HG02973 (cell line): ENCODE measurements at regions not wholly inside any gene's neighbourhood (a gene's known extent, or its start where the extent isn't known, plus 50 kb on each side); places are given as distances from the start of the nearest gene placed in this dataset.
"Not testable (repeated sequence)": the region's sequence is repeated elsewhere in the genome, so short reads cannot be mapped to it uniquely, and the experiment has no call there.

ENCODE experiments used
- ATAC-seq: cut with Tn5 transposase; IDR thresholded peaks from one replicate; pipeline ENCODE4 v1.9.1; 2021; ENCODE audit warnings: moderate library complexity; ENCODE audit not compliant: unreplicated experiment

DNA sequence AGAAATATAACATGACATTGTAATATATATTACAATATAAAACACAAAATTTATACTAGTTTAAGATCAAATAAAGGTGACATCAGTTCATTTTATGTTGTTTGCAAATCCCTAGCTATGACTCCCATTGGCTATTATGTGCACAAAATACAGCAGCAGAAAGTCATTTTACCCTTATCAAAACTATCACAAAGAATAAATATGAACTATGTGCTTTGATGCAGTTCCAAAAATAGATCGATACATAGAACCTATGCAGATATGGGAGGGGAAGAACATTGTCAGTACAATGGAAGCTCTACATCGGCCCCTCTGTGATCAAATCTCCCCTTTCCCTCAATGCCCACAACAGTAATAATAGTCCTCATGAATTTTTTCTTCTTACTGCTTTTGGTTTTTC lies 1038.1 kb upstream of the PCDH20 start:
- no peak for ATAC-seq

DNA sequence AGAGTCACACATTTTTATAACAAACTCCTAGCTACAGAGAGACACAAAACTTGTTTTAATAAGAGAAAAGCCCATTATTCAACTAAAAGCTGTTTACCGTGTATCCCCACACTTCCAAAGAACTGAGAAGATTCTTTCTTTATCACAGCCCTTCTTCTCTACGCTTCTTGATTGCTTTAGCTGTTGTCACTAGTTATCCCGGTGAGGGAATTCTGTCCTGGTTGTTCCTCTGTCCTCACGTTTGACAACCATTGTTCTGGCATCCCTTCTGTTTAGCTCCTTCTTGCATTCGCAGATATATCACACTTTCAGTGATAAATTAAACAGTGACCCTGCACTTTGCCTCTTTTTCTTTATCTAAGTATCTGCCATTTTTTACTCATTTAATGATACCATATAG lies 1035.1 kb upstream of the PCDH20 start:
- ATAC-seq: no peak

DNA sequence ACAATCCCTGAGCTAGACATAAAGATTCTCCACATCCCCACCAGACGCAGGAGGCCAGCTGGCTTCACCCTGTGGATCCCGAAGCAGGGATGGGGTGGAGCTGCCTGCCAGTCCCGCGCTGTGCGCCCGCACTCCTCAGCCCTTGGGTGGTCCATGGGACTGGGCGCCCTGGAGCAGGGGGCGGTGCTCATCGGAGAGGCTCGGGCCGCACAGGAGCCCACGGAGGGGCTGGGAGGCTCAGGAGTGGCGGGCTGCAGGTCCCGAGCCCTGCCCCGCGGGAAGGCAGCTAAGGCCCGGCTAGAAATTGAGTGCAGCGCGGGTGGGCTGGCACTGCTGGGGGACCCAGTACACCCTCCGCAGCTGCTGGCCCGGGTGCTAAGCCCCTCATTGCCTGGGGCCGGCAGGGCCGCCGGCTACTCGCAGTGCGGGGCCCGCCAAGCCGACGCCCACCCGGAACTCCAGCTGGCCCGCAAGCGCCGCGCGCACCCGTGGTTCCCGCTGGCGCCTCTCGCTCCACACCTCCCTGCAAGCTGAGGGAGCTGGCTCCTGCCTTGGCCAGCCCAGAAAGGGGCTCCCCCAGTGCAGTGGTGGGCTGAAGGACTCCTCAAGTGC lies 1032.2 kb upstream of the PCDH20 start:
- ATAC-seq: not testable (repeated sequence)

DNA sequence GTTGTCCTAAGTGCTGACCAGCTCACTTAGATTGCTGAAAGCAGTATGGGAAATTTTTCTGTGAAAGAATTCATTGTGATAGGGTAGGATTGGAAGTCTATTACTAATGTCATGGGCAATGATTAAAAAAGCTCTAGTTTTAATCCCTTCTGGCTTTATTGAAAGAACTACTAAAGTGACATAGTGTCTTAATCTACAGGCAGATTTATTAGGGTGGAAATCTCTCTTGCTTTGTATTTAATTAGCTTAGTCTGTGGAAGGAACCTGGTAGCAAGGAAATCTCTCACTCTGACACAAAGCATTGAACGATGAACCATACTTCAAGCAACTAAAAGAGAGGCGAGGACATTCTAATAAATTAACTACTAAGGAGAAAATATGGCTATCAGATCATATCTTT lies 1029.2 kb upstream of the PCDH20 start:
- no peak for ATAC-seq

DNA sequence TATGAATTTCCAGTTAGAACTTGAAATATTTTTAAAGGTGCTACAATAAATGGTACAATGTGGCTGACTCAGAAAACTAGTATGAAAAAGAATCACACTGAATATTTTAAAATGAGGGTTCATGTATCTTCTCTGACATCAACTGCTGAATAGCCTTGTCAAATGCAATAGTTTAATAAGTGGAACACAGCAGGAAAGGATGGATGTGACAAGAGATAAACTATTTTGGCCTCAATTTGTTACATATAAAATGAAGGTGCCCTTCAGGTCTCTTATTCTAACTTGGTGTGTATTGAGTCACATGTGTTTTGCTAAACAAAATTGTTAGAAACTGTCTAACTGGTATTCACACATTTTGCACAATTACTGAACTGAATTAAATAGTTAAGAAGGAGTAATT lies 1018.4 kb upstream of the PCDH20 start:
- no peak for ATAC-seq

DNA sequence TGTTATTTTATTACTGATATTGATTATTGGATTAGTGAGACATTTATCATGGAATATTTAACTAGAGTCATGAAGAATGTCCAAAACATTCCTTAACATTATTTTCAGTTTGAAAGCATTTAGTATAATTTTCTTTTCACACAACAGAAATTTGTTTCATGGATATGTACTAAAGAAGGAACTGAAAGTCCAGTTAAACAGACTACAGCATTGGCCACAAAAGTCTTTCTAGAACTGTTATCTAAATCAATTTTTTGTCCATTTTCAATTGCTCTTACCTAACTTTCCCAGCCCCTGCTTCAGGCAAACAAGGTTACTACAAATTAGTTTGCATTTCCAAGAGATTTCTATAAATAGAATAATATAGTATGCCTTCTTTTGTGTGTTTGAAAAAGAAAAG lies 1018.0 kb upstream of the PCDH20 start:
- no peak for ATAC-seq

DNA sequence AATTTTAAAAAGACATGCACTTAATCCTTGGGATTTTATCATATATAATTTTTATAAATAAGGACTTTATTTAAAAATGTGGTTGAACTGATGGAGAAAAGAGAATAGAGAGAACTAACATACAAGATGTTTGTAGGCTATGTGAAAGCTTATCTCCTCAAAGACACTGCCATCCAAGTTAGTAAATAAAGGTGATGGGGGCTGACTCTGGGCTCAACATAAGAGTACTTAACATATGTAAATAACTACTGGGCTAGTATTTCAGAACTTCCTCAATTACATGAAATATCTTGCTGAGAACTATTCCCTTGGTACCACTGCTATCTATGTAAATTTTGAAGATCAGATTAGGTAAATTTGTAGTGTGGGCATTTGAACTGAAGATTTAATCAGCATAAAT lies 1017.3 kb upstream of the PCDH20 start:
- ATAC-seq: no peak

DNA sequence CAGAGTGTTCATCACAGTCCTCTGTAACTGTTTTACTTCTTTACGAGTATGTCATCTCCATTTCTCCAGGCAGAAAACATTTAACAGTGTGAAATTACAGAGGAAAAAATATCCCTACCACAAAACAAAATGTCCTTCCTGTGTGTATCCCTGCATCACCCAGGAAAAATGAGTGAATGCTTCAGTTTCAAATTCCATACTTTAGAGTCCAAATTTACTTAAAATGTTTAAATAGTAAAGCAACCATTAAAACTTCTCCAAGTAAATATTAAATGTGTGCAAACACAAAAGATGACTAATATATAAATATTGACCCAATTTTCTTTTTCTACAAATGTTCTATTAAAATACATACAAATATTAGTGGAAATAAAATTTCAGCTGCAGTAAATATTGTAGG lies 1016.6 kb upstream of the PCDH20 start:
- ATAC-seq: no peak

DNA sequence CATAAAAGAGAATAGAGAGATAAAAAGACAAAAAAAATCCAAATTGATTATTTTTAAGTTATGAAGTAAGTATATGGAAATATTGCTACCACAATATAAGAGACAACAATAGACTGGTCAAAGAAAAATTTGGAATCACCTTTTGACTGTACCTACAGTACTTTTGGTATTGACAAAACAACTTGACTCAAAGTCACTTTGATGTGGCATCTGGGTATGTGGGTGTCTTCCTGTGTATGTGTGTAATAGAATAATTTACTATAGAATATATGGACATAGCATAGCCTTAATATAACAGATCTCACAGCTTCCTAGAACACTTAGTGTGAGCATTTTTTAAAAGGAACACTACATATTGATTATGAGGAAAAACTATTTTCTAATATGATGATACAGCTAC lies 1016.2 kb upstream of the PCDH20 start:
- no peak for ATAC-seq

DNA sequence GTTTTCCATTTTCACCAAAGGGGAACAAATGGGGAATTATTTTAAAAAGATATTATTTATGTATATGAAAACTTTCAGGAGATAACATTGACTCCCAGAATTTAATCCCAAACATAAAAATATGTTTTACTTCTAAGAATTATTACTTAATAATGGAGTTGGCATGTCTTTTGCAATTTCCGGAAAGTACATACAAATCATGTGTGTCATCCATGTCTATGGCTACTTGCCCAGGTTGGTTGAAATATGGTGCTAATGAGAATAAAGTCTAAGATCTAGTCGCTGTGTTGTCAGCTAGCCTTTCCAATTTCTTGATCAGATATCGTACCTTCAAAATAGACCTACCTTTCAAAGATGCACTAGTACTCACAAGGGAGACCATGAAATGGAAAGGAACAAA lies 1003.2 kb upstream of the PCDH20 start:
- ATAC-seq: no peak

DNA sequence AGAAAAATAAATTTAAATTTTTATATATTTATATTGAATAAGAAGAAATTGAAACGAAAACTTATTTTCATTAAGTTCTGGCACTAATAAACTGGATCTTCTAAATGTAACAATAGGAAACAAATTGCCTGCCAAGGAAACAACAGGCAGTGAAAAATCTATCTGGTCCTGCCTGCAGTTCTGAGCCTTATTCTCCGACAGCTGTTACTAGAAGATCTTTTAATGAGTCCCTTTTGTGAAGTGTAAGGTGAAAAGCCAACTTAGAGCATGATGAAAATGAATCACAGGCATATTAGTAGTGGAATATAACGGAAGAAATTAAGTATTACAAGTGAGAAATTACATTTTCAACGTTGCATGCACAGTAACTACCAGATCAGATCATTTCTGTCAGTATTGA lies 1002.7 kb upstream of the PCDH20 start:
- ATAC-seq: no peak

DNA sequence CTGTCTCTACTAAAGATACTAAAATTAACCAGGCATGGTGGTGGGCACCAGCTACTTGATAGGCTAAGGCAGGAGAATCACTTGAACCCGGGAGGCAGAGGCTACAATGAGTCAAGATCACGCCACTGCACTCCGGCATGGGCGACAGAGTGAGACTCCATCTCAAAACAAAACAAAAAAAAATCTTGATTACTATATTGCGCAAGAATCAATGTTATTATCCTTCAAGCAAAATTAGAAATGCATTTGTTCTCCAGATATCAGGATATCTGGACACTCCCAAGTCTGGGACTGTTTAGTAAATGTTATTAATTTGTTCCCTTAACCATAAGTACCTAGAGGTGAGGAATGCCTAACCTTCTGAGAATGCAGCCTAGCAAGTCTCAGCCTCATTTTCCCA lies 992.2 kb upstream of the PCDH20 start:
- no peak for ATAC-seq

DNA sequence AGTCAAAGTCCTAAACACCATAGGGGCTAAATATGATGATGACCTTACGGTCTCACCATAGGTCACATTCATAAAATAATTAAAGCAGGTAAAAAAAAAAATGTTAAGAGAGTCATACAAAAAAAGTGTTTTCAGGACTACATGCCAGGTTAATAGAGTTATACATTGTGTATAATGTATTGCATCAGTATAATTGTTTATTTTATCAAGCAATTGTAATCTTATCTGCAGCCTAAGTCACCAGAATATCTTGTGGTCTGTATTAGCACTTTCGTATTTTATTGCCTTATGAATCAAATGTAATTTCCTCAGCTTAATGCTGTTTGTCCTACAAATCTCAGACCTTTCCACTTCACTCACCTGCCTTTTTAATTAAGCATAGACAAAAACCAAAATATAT lies 972.9 kb upstream of the PCDH20 start:
- ATAC-seq: no peak

DNA sequence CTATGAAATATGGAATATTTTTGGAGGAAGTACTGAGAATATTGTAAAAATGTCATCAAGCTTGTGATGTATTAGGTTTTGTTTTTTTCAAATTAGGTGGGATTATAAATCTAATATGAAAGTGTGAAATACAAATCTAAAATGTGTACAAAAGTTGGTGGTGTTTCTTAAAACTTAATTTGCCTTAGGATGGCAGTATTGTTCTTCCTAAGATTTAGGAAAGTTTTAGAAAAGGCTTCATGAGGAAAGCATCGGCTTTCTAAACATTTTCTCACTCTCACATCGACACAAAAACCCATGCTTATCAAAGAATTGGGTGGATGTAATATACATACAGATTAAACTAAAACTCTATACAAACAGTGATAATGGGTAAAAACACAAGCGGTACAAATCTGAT lies 972.0 kb upstream of the PCDH20 start:
- no peak for ATAC-seq

DNA sequence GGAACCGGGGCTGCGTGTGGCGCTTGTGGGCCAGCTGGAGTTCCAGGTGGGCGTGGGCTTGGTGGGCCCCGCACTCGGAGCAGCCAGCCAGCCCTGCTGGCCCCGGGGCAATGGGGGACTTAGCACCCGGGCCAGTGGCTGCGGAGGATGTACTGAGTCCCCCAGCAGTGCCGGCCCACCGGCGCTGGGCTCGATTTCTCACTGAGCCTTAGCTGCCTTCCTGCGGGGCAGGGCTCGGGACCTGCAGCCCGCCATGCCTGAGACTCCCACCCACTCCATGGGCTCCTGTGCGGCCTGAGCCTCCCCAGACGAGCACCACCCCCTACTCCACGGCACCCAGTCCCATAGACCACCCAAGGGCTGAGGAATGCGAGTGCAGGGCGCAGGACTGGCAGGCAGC lies 963.6 kb upstream of the PCDH20 start:
- ATAC-seq: not testable (repeated sequence)

DNA sequence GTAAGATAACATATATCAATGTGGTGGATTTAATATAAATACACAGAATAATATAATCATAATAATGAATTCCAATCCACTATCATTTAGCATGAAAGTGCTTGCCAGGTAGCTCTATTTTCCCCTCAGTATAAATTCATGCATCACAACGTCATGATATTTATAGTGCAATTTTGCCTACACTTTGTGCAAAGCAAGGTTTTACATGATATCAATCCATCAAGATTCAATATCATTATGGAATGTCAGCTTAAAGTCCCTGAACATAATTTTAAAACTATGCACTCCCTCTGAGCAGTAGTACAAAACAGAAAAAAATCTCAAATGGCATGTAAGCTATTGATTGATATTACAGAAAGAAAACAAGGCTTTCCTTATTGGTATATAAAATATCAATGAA lies 962.2 kb upstream of the PCDH20 start:
- no peak for ATAC-seq

DNA sequence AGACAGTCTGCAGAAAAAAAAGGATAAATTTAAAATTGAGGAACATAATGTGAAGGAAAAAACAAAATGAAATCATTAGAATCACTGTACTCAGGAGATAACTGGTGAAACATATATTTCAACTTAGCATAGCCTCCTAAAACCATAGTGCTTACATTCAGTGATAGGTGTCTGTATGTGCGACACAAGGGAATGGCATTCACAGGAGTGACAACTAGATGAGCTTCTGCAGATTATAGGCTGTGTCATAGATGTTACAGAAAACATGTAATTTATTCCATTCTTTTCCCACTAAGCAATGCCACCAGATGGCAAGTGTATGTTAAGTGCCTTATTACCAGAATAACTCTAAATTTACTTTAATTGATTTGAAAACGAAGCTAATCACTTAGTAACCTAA lies 960.0 kb upstream of the PCDH20 start:
- no peak for ATAC-seq

DNA sequence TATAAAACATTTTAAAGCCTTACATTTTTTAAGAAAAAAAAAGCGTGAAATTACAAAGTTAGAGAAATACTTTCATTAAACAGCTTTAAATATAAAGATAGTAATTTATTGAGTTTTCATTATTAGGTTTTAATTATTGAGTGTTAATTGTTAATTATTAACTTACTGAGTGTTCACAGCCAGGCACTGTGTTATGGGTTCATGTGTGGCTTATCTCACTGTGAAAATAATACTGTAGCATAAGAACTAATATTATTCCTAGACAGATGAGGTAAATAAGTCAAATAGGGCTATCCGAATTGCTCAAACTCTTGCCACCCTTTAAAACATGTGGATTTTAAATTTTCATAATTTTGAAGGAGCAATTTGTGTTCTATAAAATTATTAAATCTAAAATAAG lies 956.1 kb upstream of the PCDH20 start:
- ATAC-seq: no peak

DNA sequence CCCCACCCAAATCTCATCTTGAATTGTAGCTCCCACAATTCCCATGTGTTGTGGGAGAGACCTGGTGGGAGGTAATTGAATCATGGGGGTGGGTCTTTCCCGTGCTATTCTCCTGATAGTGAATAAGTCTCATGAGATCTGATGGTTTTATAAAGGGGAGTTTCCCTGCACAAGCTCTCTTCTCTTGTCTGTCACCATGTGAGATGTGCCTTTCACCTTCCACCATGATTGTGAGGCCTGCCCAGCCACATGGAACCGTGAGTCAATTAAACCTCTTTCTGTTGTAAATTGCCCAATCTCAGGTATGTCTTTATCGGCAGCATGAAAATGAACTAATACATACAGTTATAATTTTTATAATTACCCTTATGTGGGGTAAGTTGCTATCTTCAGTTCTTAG lies 952.3 kb upstream of the PCDH20 start:
- ATAC-seq: not testable (repeated sequence)

DNA sequence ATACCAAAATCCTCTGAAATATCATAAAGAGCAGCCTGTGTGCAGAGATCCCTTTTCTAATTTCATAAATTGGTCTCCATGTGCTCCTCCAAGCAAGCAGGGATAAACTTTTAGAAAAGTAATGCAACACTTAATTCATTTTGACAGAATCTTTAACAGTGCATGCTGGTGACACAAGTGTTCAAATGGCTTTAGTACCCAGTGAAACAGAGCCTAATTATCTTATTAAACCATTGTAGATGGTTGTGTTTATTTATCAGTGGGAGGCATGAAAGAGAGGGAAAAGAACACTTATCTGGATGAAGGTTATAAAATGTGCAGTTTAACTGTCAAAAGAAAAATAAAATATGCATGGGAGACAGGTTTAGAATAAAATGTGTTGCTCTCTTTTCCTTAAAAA lies 945.0 kb upstream of the PCDH20 start:
- ATAC-seq: no peak

DNA sequence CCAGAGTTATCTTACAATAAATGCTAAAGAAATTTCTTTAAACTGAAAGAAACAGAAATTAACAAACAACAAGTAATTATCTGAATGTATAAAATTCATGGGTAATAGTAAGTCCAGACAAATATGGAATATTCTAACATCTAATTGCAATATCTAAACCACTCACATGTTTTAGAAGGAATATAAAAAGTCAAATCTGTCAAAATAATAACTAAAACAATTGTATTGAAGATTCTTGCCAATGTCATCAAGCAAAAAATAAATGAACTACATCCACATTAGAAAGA lies 942.9 kb upstream of the PCDH20 start:
- ATAC-seq: no peak

DNA sequence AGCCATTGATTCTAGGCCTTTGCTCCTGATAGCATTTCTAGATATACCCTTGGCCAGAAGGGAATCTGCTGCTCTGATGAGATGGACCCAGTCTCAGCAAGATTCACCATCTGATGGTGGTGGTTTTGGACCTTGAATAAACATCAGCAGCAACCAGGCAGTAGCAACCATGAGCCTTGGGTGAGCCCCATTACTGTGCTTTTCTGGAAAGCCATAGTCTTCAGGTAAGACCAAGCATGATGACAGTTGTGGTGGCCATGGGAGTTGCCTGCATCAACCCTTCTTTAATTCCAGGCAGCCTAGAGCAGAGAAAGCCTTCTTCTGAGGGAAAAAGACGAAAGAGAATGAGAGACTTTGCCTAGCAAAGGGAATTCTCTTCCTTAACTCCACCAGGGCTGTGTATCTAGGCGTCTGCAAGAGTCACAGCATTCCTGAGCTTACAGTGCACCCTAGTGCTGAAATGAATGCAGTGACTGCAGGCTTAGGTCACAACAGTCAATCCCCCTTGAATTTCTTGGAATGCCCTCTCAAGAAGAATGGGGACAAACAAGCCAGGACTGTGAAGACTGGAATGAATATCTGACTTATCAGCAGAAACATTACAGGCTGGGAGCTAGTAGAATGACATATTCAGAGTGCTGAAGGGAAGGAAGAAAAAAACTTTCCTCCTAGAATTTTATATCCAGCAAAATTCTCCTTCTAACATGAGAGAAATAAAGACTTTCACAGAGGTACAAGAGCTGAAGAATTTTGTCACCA lies 942.4 kb upstream of the PCDH20 start:
- ATAC-seq: no peak

DNA sequence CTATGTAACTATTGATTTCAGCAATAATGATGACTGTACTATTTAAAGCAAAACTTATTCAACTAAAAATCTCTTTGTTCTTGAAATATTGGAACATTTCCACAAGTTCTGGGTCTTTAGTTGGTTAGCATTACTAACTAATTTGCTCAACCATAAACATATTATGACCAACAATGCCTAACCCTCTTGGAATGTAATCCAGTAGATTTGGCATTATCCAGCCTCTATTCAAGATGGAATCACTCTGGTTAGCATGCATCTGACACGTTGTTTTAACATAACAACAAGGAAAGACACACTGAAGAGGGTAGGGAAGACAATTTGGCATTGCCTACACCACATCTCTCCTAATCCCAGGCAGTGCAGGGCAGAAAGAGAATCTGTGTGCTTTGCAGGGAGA lies 941.3 kb upstream of the PCDH20 start:
- no peak for ATAC-seq
